Panc1 (cell line): ENCODE measurements at regions not wholly inside any gene's neighbourhood (a gene's known extent, or its start where the extent isn't known, plus 50 kb on each side); places are given as distances from the start of the nearest gene placed in this dataset.

ENCODE experiments used
- ATAC-seq: fragments of 200-7000 bp; cut with Tn5 transposase; 2 replicates; pipeline ENCODE4 v1.9.1; 2020; ENCODE audit warnings: mild to moderate bottlenecking, moderate library complexity
- BruUV-seq: library from RNA; stranded (reverse); fragments of 400-500 nt; replicated peaks from 2 replicates; lab custom pipeline; 2021; lab: Mats Ljungman, UMichigan
- CTCF ChIA-PET: fragments of 300-600 bp; sonication (Branson Sonifier 250); formaldehyde crosslinking; loops from one replicate; lab custom pipeline; 2022; ENCODE audit warnings: antibody characterized with exemption; lab: Charles Lee
- POLR2A ChIA-PET: fragments of 300-600 bp; sonication (Branson Sonifier 250); formaldehyde crosslinking; loops from one replicate; lab custom pipeline; 2022; ENCODE audit warnings: antibody characterized with exemption; lab: Charles Lee
- DNase-seq: peaks from one replicate; pipeline ENCODE4 v3.0.0-alpha.2; 2010; ENCODE audit warnings: low read depth, low spot score
- H3K27ac ChIP-seq: 2 replicates; pipeline ENCODE4 v1.5.1; 2011; ENCODE audit warnings: mild to moderate bottlenecking, low read length, inconsistent platforms
- H3K27me3 ChIP-seq: fragments of 200-500 bp; sonication (Bioruptor generic); 2 replicates; pipeline ENCODE4 v1.6.0; 2014; ENCODE audit warnings: low read length, inconsistent platforms; ENCODE audit not compliant: control insufficient read depth, insufficient read depth
- H3K36me3 ChIP-seq: fragments of 200-500 bp; sonication (Bioruptor generic); 2 replicates; pipeline ENCODE4 v1.5.1; 2014; ENCODE audit warnings: inconsistent platforms, mild to moderate bottlenecking, low read length, moderate library complexity; ENCODE audit not compliant: control insufficient read depth, insufficient read depth
- H3K4me1 ChIP-seq: 2 replicates; pipeline ENCODE4 v1.5.1; 2011; ENCODE audit warnings: inconsistent platforms, mild to moderate bottlenecking, low read length, moderate library complexity; ENCODE audit not compliant: control insufficient read depth, insufficient read depth
- H3K4me3 ChIP-seq, 2 experiments: 2 replicates each; pipeline ENCODE4 v1.5.1; 2011 to 2012; ENCODE audit warnings: low read depth in 2 of 2, low read length in 2 of 2, mild to moderate bottlenecking in 2 of 2, inconsistent platforms in 1 of 2, moderate library complexity in 1 of 2
- H3K9me3 ChIP-seq: fragments of 200-500 bp; sonication (Bioruptor generic); 2 replicates; pipeline ENCODE4 v1.5.1; 2014; ENCODE audit warnings: low read depth, mild to moderate bottlenecking, inconsistent platforms, low read length, moderate library complexity; ENCODE audit not compliant: control insufficient read depth, insufficient read depth
- POLR2AphosphoS5 ChIP-seq: IDR thresholded peaks from 2 replicates; pipeline ENCODE4 v1.6.1; 2012; ENCODE audit warnings: mild to moderate bottlenecking, low read depth, low read length, moderate library complexity
- SIN3A ChIP-seq: IDR thresholded peaks from 2 replicates; pipeline ENCODE4 v1.6.1; 2012; ENCODE audit warnings: low read depth, mild to moderate bottlenecking, low read length, moderate library complexity, borderline replicate concordance; ENCODE audit not compliant: insufficient read depth
- TCF7L2 ChIP-seq: IDR thresholded peaks from 2 replicates; pipeline ENCODE4 v1.6.1; 2011; ENCODE audit warnings: mild to moderate bottlenecking, low read depth, low read length, inconsistent platforms
- in situ Hi-C: cut with HindIII; loops from 2 replicates; pipeline ENCODE4 v1.10.0; 2016; ENCODE audit warnings: low sequenced_read_pairs, low pct_unique_long_range_greater_than_20kb
- intact Hi-C: fragments of 100-400 bp; cut with micrococcal nuclease; formaldehyde crosslinking; loops from one replicate; pipeline ENCODE4 v1.10.0; 2022; ENCODE audit not compliant: unreplicated experiment
- TF ChIP-seq, protein P1 (sequence below), 2 experiments: IDR thresholded peaks; 2 replicates each; pipeline ENCODE4 v1.6.1; 2011 to 2012; ENCODE audit warnings: low read depth in 2 of 2, control low read depth in 1 of 2, low read length in 1 of 2, mild to moderate bottlenecking in 1 of 2, moderate library complexity in 1 of 2; ENCODE audit not compliant: insufficient read depth in 1 of 2
- TF ChIP-seq, protein P2 (sequence below): fragments of 450-650 bp; IDR thresholded peaks from 2 replicates; pipeline ENCODE4 v1.5.1; 2017; ENCODE audit warnings: mild to moderate bottlenecking

DNA sequence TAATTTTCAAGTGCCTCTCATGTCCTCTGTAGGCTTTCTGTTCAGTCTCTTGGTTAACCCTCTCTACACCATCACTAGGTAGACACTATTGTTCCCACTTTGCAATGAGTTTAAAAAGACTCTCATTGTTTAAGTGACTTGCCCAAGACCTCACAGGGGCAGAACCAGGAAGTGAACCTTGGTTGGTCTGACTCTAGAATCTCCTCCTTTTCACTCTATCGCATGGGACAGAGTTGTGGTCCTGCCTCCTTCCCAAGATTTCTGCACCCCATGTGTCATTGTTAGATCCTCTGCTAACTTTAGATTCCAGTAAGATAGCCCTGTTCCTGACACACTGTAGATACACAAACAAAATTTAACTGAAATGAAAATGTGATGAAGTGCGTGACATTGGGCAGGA, 481.7 kb upstream of the USP24 start:
- in situ Hi-C loops, result no loop called here
- H3K27me3 ChIP-seq, result no peaks in the 10 kb centered on the region
- no peak for DNase-seq
- intact Hi-C loops, result no loop called here
- TF ChIP-seq TCF7L2, result no peak
- TF ChIP-seq, protein P1, sequence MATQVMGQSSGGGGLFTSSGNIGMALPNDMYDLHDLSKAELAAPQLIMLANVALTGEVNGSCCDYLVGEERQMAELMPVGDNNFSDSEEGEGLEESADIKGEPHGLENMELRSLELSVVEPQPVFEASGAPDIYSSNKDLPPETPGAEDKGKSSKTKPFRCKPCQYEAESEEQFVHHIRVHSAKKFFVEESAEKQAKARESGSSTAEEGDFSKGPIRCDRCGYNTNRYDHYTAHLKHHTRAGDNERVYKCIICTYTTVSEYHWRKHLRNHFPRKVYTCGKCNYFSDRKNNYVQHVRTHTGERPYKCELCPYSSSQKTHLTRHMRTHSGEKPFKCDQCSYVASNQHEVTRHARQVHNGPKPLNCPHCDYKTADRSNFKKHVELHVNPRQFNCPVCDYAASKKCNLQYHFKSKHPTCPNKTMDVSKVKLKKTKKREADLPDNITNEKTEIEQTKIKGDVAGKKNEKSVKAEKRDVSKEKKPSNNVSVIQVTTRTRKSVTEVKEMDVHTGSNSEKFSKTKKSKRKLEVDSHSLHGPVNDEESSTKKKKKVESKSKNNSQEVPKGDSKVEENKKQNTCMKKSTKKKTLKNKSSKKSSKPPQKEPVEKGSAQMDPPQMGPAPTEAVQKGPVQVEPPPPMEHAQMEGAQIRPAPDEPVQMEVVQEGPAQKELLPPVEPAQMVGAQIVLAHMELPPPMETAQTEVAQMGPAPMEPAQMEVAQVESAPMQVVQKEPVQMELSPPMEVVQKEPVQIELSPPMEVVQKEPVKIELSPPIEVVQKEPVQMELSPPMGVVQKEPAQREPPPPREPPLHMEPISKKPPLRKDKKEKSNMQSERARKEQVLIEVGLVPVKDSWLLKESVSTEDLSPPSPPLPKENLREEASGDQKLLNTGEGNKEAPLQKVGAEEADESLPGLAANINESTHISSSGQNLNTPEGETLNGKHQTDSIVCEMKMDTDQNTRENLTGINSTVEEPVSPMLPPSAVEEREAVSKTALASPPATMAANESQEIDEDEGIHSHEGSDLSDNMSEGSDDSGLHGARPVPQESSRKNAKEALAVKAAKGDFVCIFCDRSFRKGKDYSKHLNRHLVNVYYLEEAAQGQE (IDR thresholded peaks at IDR 0.05; ENCODE audit: insufficient read depth in 1 of 2, low read depth in 2 of 2, low read length in 1 of 2), result no peak
- no peak for TF ChIP-seq POLR2AphosphoS5
- TF ChIP-seq, protein P2, sequence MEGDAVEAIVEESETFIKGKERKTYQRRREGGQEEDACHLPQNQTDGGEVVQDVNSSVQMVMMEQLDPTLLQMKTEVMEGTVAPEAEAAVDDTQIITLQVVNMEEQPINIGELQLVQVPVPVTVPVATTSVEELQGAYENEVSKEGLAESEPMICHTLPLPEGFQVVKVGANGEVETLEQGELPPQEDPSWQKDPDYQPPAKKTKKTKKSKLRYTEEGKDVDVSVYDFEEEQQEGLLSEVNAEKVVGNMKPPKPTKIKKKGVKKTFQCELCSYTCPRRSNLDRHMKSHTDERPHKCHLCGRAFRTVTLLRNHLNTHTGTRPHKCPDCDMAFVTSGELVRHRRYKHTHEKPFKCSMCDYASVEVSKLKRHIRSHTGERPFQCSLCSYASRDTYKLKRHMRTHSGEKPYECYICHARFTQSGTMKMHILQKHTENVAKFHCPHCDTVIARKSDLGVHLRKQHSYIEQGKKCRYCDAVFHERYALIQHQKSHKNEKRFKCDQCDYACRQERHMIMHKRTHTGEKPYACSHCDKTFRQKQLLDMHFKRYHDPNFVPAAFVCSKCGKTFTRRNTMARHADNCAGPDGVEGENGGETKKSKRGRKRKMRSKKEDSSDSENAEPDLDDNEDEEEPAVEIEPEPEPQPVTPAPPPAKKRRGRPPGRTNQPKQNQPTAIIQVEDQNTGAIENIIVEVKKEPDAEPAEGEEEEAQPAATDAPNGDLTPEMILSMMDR, result no peak
- no peak for TF ChIP-seq SIN3A
- POLR2A ChIA-PET, result no interaction called here
- no peaks in the 10 kb centered on the region for H3K36me3 ChIP-seq
- CTCF ChIA-PET, result no interaction called here
- no peak overlapping the region for H3K27ac ChIP-seq
- H3K4me3 ChIP-seq, result no peak overlapping the region
- H3K9me3 ChIP-seq, result no peaks in the 10 kb centered on the region
- no peaks in the 10 kb centered on the region for H3K4me1 ChIP-seq
- no TSS peak for BruUV-seq
- no peak for ATAC-seq

DNA sequence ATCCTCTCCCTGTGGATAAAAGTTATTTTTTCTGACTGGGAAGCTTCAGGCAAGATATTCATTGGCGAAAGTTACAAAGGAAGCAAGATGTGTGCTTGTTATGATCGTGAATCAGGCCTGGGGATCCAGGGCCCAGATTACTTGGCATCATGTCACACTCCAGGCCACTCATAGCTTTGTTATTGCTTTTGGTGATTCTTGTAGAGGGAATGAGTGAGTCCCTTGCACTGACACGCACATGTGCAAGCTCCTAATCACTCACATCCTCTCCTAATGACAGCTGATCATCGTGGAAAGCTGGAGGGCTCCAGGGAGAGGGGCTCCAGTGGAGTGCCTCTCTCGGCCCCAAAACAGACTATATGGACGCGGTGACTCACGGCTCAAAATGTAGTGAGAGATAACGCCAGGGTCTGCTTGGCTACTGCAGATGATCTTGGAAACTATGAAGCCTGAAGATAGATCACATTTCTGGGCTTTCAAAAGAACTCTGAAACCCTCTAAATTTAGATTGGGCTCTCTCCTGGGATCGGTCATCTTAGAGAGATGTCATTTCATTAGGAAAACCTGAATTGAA, 481.1 kb upstream of the USP24 start:
- Histone ChIP-seq H3K27me3 (no peaks in the 10 kb centered on the region), H3K9me3 (no peaks in the 10 kb centered on the region), H3K4me3 (no peak overlapping the region), H3K27ac (no peak overlapping the region), H3K36me3 (no peaks in the 10 kb centered on the region), H3K4me1 (no peaks in the 10 kb centered on the region)
- CTCF ChIA-PET, result no interaction called here
- DNase-seq, result no peak
- TF ChIP-seq, protein P2, result no peak
- TF ChIP-seq TCF7L2 (no peak), SIN3A (no peak), POLR2AphosphoS5 (no peak)
- TF ChIP-seq, protein P1 (IDR thresholded peaks at IDR 0.05; ENCODE audit: insufficient read depth in 1 of 2, low read depth in 2 of 2, low read length in 1 of 2), result no peak
- no TSS peak for BruUV-seq
- in situ Hi-C loops, result no loop called here
- ATAC-seq, result no peak
- POLR2A ChIA-PET, result no interaction called here
- intact Hi-C loops, result no loop called here
